ENCODE measurements at regions not wholly inside any gene's neighbourhood (a gene's known extent, or its start where the extent isn't known, plus 50 kb on each side); places are given as distances from the start of the nearest gene placed in this dataset.

GRCh38 chr10:43772171-43772570 lies 123.5 kb upstream of the ZNF32 start:
- no peak for TF ChIP-seq SIN3A (IDR thresholded peaks at IDR 0.05; ENCODE audit: borderline replicate concordance, insufficient read depth, low read depth, low read length)
- no peak for TF ChIP-seq CTCF (IDR thresholded peaks at IDR 0.05)
- no peak for TF ChIP-seq POLR2AphosphoS5 (IDR thresholded peaks at IDR 0.05; ENCODE audit: low read depth, low read length)
- no peak for TF ChIP-seq REST (IDR thresholded peaks at IDR 0.05; ENCODE audit: insufficient read depth in 1 of 2, low read depth in 2 of 2, low read length in 1 of 2)
